Mucosa of descending colon (tissue), 3 donors: ENCODE measurements at regions not wholly inside any gene's neighbourhood (a gene's known extent, or its start where the extent isn't known, plus 50 kb on each side); places are given as distances from the start of the nearest gene placed in this dataset.

Experiments used
- ATAC-seq: fragments of 200-7000 bp; cut with Tn5 transposase; one replicate; pipeline ENCODE4 v1.9.1; 2020; ENCODE audit warnings: mild to moderate bottlenecking, moderate library complexity
- DNase-seq, 3 donors: peaks; one replicate each; pipeline ENCODE4 v3.0.0-alpha.2; 2020
- H3K36me3 ChIP-seq: fragments of 200-600 bp; one replicate; pipeline ENCODE4 v1.8.0; 2021; ENCODE audit warnings: low read depth, mild to moderate bottlenecking
- H3K4me1 ChIP-seq: fragments of 200-600 bp; one replicate; pipeline ENCODE4 v1.8.0; 2021; ENCODE audit warnings: low read depth, mild to moderate bottlenecking
- H3K4me3 ChIP-seq: fragments of 200-600 bp; one replicate; pipeline ENCODE4 v1.8.0; 2021; ENCODE audit warnings: mild to moderate bottlenecking
- H3K9me3 ChIP-seq: fragments of 200-600 bp; one replicate; pipeline ENCODE4 v1.8.0; 2021; ENCODE audit warnings: mild to moderate bottlenecking
- CTCF ChIP-seq: fragments of 200-600 bp; IDR thresholded peaks from one replicate; pipeline ENCODE4 v1.8.0; 2022; ENCODE audit warnings: antibody characterized with exemption, mild to moderate bottlenecking
- intact Hi-C, 2 donors: fragments of 100-400 bp; cut with DNase I in 1 of 2; cut with micrococcal nuclease in 1 of 2; formaldehyde crosslinking; loops; one replicate each; pipeline versions ENCODE4 v1.11.0 to v1.11.1; 2022; cut with DNase I, micrococcal nuclease
- donor health status: DM: no; HTN: no; CAD: no; lungs with moderate emphysema.
- donor health status: DM: no; HTN: no; CAD: no.
- donor health status: DM: no; HTN: yes; CAD: no.

- no peak overlapping the region for H3K4me3 ChIP-seq
- no peak for ATAC-seq
- no peak for TF ChIP-seq CTCF
- H3K4me1 ChIP-seq, result peaks cover 2% of the 10 kb centered on the region
- intact Hi-C loops, result no loop called here
- H3K36me3 ChIP-seq, result no peaks in the 10 kb centered on the region
- no peaks in the 10 kb centered on the region for H3K9me3 ChIP-seq
- no peak for DNase-seq
These were observed 102.1 kb upstream of the TLE3 start for GRCh38 chr15:70199540-70200410.

- intact Hi-C loops, result no loop called here
- H3K36me3 ChIP-seq, result no peaks in the 10 kb centered on the region
- peaks cover 2% of the 10 kb centered on the region for H3K4me1 ChIP-seq
- DNase-seq (no peak), ATAC-seq (no peak)
- H3K4me3 ChIP-seq, result no peak overlapping the region
- H3K9me3 ChIP-seq, result no peaks in the 10 kb centered on the region
- no peak for TF ChIP-seq CTCF
These were observed 101.4 kb upstream of the TLE3 start for GRCh38 chr15:70199124-70199482.

GRCh38 chr15:70198441-70199123 is 100.9 kb upstream of the TLE3 start:
- DNase-seq, result no peak
- Histone ChIP-seq H3K9me3 (no peaks in the 10 kb centered on the region), H3K4me3 (no peak overlapping the region), H3K4me1 (peaks cover 2% of the 10 kb centered on the region), H3K36me3 (no peaks in the 10 kb centered on the region)
- TF ChIP-seq CTCF, result no peak
- intact Hi-C loops, result no loop called here
- no peak for ATAC-seq

- intact Hi-C loops, result no loop called here
- ATAC-seq, result no peak
- no peak for TF ChIP-seq CTCF
- DNase-seq, result no peak
- Histone ChIP-seq H3K4me1 (peaks cover 2% of the 10 kb centered on the region), H3K4me3 (no peak overlapping the region), H3K9me3 (no peaks in the 10 kb centered on the region), H3K36me3 (no peaks in the 10 kb centered on the region)
These were observed 100.2 kb upstream of the TLE3 start for GRCh38 chr15:70197945-70198361.

- no peak for ATAC-seq
- intact Hi-C loops, result no loop called here
These were observed 99.7 kb upstream of the TLE3 start for GRCh38 chr15:70197318-70197944.

More at GRCh38 chr15:70197318-70197944, 99.7 kb upstream of the TLE3 start:
- no peak for DNase-seq
- Histone ChIP-seq H3K36me3 (no peaks in the 10 kb centered on the region), H3K9me3 (no peaks in the 10 kb centered on the region), H3K4me3 (no peak overlapping the region), H3K4me1 (peaks cover 2% of the 10 kb centered on the region)
- TF ChIP-seq CTCF, result no peak
